GM12878 (cell line): ENCODE measurements at regions not wholly inside any gene's neighbourhood (a gene's known extent, or its start where the extent isn't known, plus 50 kb on each side); places are given as distances from the start of the nearest gene placed in this dataset.

Experiments
- ATAC-seq: fragments of 200-7000 bp; cut with Tn5 transposase; 3 replicates; pipeline ENCODE4 v1.9.1; 2020; ENCODE audit warnings: mild to moderate bottlenecking, moderate library complexity
- BruUV-seq: library from RNA; stranded (reverse); fragments of 400-500 nt; replicated peaks from 2 replicates; lab custom pipeline; 2021; lab: Mats Ljungman, UMichigan
- CTCF ChIA-PET: fragments of 300-600 bp; sonication (Branson Sonifier 250); formaldehyde crosslinking; extraction: SDS; loops from one replicate; lab custom pipeline; 2021; ENCODE audit warnings: inconsistent platforms; lab: Yijun Ruan, JAX
- POLR2A ChIA-PET: fragments of 350-600 bp; formaldehyde crosslinking; extraction: SDS; loops from one replicate; lab custom pipeline; 2021; ENCODE audit warnings: inconsistent platforms; lab: Charles Lee
- RAD21 ChIA-PET: fragments of 300-600 bp; sonication (Branson Sonifier 250); formaldehyde crosslinking; loops from one replicate; lab custom pipeline; 2023; ENCODE audit warnings: antibody characterized with exemption; ENCODE audit not compliant: unreplicated experiment; lab: Charles Lee
- SMC1A ChIA-PET: fragments of 300-600 bp; sonication (Branson Sonifier 250); formaldehyde crosslinking; loops from one replicate; lab custom pipeline; 2023; ENCODE audit not compliant: unreplicated experiment, uncharacterized antibody; lab: Charles Lee
- DNase-seq: peaks from one replicate; pipeline ENCODE4 v3.0.0-alpha.2; 2011; ENCODE audit warnings: low read depth, low spot score
- FAIRE-seq: peaks from 3 replicates; lab custom pipeline; 2011; peaks lifted over from hg19 to GRCh38; lab: Jason Lieb, UNC
- H2AFZ ChIP-seq: 2 replicates; pipeline ENCODE4 v1.6.0; 2011; ENCODE audit warnings: low read depth, low read length, control low read depth; ENCODE audit not compliant: control insufficient read depth
- H3K27ac ChIP-seq: 2 replicates; pipeline ENCODE4 v1.5.1; 2011; ENCODE audit warnings: control low read depth; ENCODE audit not compliant: control insufficient read depth, insufficient read depth
- H3K27me3 ChIP-seq, 2 experiments: replicated peaks in 1 of 2; 2 replicates each; pipeline versions ENCODE4 v1.6.0 to v1.6.1; 2011; ENCODE audit warnings: low read length in 1 of 2; ENCODE audit not compliant: control insufficient read depth in 2 of 2, insufficient read depth in 2 of 2
- H3K36me3 ChIP-seq, 2 experiments: 2 replicates each; pipeline ENCODE4 v1.5.1; 2011; ENCODE audit warnings: low read length in 1 of 2; ENCODE audit not compliant: control insufficient read depth in 2 of 2, insufficient read depth in 2 of 2
- H3K4me1 ChIP-seq: 2 replicates; pipeline ENCODE4 v1.6.1; 2011; ENCODE audit warnings: mild to moderate bottlenecking, low read length, moderate library complexity, mixed read lengths; ENCODE audit not compliant: control insufficient read depth, insufficient read depth
- H3K4me2 ChIP-seq: 2 replicates; pipeline ENCODE4 v1.6.0; 2011; ENCODE audit warnings: control low read depth; ENCODE audit not compliant: control insufficient read depth, insufficient read depth
- H3K4me3 ChIP-seq: fragments of 200-600 bp; sonication (generic); 2 replicates; pipeline ENCODE4 v1.5.1; 2016
- H3K79me2 ChIP-seq: 2 replicates; pipeline ENCODE4 v1.6.0; 2011; ENCODE audit warnings: low read length; ENCODE audit not compliant: control insufficient read depth, insufficient read depth
- H3K9ac ChIP-seq: 2 replicates; pipeline ENCODE4 v1.8.0; 2011; ENCODE audit warnings: low read length, control low read depth, mixed read lengths; ENCODE audit not compliant: control insufficient read depth, insufficient read depth
- H3K9me3 ChIP-seq: replicated peaks from 3 replicates; pipeline ENCODE4 v1.5.1; 2011; ENCODE audit warnings: mild to moderate bottlenecking, low read length; ENCODE audit not compliant: control insufficient read depth, insufficient read depth
- H4K20me1 ChIP-seq: 2 replicates; pipeline ENCODE4 v1.6.0; 2011; ENCODE audit not compliant: control insufficient read depth, insufficient read depth
- BRCA1 ChIP-seq: IDR thresholded peaks from 2 replicates; pipeline ENCODE4 v1.6.1; 2011; ENCODE audit warnings: low read depth, low read length, improper control_type of control experiment
- CBFB ChIP-seq: IDR thresholded peaks from 2 replicates; pipeline ENCODE4 v1.6.1; 2016; ENCODE audit warnings: antibody characterized with exemption, low read depth
- CEBPB ChIP-seq, 2 experiments: fragments of 150-350 bp in 1 of 2; IDR thresholded peaks; 2 replicates each; pipeline ENCODE4 v1.6.1; 2012 to 2014; ENCODE audit warnings: low read depth in 2 of 2, low read length in 2 of 2, borderline replicate concordance in 1 of 2, inconsistent platforms in 1 of 2
- EP300 ChIP-seq, 2 experiments: fragments of 150-350 bp in 1 of 2; IDR thresholded peaks; 2 replicates each; pipeline ENCODE4 v1.6.1; 2011 to 2012; ENCODE audit warnings: low read depth in 2 of 2, low read length in 2 of 2, borderline replicate concordance in 1 of 2, improper control_type of control experiment in 1 of 2, inconsistent platforms in 1 of 2; ENCODE audit not compliant: control insufficient read depth in 1 of 2
- IKZF2 ChIP-seq, 2 experiments: fragments of 450-650 bp; IDR thresholded peaks; 2 replicates each; pipeline ENCODE4 v1.6.1; 2017; ENCODE audit warnings: mild to moderate bottlenecking in 2 of 2, moderate library complexity in 2 of 2
- MYB ChIP-seq: fragments of 150-350 bp; IDR thresholded peaks from 2 replicates; pipeline ENCODE4 v1.6.1; 2014; ENCODE audit warnings: mild to moderate bottlenecking, low read depth, low read length, borderline replicate concordance
- PML ChIP-seq: IDR thresholded peaks from 2 replicates; pipeline ENCODE4 v1.6.1; 2012; ENCODE audit warnings: low read length, inconsistent platforms
- STAT1 ChIP-seq: fragments of 450-650 bp; conservative IDR thresholded peaks from 2 replicates; pipeline ENCODE4 v1.6.1; 2014; ENCODE audit warnings: antibody characterized with exemption, mild to moderate bottlenecking
- TCF12 ChIP-seq: IDR thresholded peaks from 2 replicates; pipeline ENCODE4 v1.6.1; 2011; ENCODE audit warnings: low read depth, mild to moderate bottlenecking, low read length
- YY1 ChIP-seq: IDR thresholded peaks from 2 replicates; pipeline ENCODE4 v1.6.1; 2011; ENCODE audit warnings: low read depth, mild to moderate bottlenecking, low read length
- ZBTB4 ChIP-seq: fragments of 450-650 bp; formaldehyde crosslinking; IDR thresholded peaks from 2 replicates; pipeline ENCODE4 v1.4.0; 2022; ENCODE audit warnings: mild to moderate bottlenecking, moderate library complexity
- ZNF384 ChIP-seq: IDR thresholded peaks from 2 replicates; pipeline ENCODE4 v1.6.1; 2012; ENCODE audit warnings: low read depth, mild to moderate bottlenecking, low read length, improper control_type of control experiment, borderline replicate concordance
- ZSCAN29 ChIP-seq: fragments of 450-650 bp; IDR thresholded peaks from 2 replicates; pipeline ENCODE4 v1.6.1; 2017; ENCODE audit warnings: mild to moderate bottlenecking, moderate library complexity
- WGBS: methylation state at CpG from one replicate; pipeline ENCODE4 v1.1.6; 2016; ENCODE audit warnings: low lambda C conversion rate; ENCODE audit not compliant: insufficient replicate concordance, insufficient coverage; ENCODE audit errors: missing lambda C conversion rate; 5-methylcytosine and 5-hydroxymethylcytosine counted together
- in situ Hi-C: fragments of 300-500 bp; cut with MboI; formaldehyde crosslinking; loops from 9 replicates; pipeline ENCODE4 v1.14.3; 2018; ENCODE audit warnings: mixed read lengths
- intact Hi-C: fragments of 100-400 bp; cut with micrococcal nuclease; formaldehyde crosslinking; loops from one replicate; pipeline ENCODE4 v1.14.2; 2022; ENCODE audit not compliant: unreplicated experiment
- TF ChIP-seq, protein P1 (sequence below): fragments of 450-650 bp; IDR thresholded peaks from 2 replicates; pipeline ENCODE4 v1.6.1; 2017; ENCODE audit warnings: low read depth, mild to moderate bottlenecking, moderate library complexity
- TF ChIP-seq, protein P2 (sequence below): IDR thresholded peaks from 2 replicates; pipeline ENCODE4 v1.6.1; 2012; ENCODE audit warnings: low read depth, low read length, improper control_type of control experiment
- TF ChIP-seq, protein P3 (sequence below): IDR thresholded peaks from 2 replicates; pipeline ENCODE4 v1.6.1; 2011; ENCODE audit warnings: mild to moderate bottlenecking, low read depth, low read length, moderate library complexity; ENCODE audit not compliant: insufficient replicate concordance

GRCh38 chr17:77771998-77772397 is 186.5 kb upstream of the TNRC6C start:
- in situ Hi-C loops (loop anchor here (5.0 kb wide), 1 partner anchor 245 kb away; no protein-coding TSS in a partner anchor), intact Hi-C loops (loop anchor here (1.0 to 2.0 kb wide), 2 partner anchors 229 to 242 kb away; no protein-coding TSS in a partner anchor)
- WGBS, result 24% methylated on average over 5 of the region's 5 CpGs
- Histone ChIP-seq H3K27ac (no peak overlapping the region), H3K79me2 (no peaks in the 10 kb centered on the region), H3K9me3 (no peaks in the 10 kb centered on the region), H4K20me1 (0 out of 2 replicates have a peak, but pooled peaks cover 4% of the 10 kb centered on the region), H3K27me3 (no peaks in the 10 kb centered on the region), H3K4me1 (no peaks in the 10 kb centered on the region)
- SMC1A ChIA-PET, result interaction anchor here (0.9 to 3.8 kb wide), 3 partner anchors 114 to 242 kb away, joined by 3 to 25 read pairs (median 4); no protein-coding TSS in a partner anchor
- RAD21 ChIA-PET, result interaction anchor here (1.0 to 3.1 kb wide), 4 partner anchors 186 to 247 kb away, joined by 3 to 9 read pairs (median 7); partner anchors contain the start of gene TNRC6C
- no peak for TF ChIP-seq TCF12
- TF ChIP-seq STAT1, result no peak
- TF ChIP-seq CEBPB (IDR thresholded peaks at IDR 0.05; ENCODE audit: borderline replicate concordance in 1 of 2, low read depth in 2 of 2, low read length in 2 of 2), result no peak
- TF ChIP-seq ZNF384, result no peak
- no peak for TF ChIP-seq ZSCAN29
- TF ChIP-seq, protein P1, sequence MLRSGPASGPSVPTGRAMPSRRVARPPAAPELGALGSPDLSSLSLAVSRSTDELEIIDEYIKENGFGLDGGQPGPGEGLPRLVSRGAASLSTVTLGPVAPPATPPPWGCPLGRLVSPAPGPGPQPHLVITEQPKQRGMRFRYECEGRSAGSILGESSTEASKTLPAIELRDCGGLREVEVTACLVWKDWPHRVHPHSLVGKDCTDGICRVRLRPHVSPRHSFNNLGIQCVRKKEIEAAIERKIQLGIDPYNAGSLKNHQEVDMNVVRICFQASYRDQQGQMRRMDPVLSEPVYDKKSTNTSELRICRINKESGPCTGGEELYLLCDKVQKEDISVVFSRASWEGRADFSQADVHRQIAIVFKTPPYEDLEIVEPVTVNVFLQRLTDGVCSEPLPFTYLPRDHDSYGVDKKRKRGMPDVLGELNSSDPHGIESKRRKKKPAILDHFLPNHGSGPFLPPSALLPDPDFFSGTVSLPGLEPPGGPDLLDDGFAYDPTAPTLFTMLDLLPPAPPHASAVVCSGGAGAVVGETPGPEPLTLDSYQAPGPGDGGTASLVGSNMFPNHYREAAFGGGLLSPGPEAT, result no peak
- no peak for TF ChIP-seq EP300 (IDR thresholded peaks at IDR 0.05; ENCODE audit: borderline replicate concordance in 1 of 2, control insufficient read depth in 1 of 2, low read depth in 2 of 2, low read length in 2 of 2)
- no peak for TF ChIP-seq PML
- no peak for TF ChIP-seq ZBTB4 (CRISPR knock-in tag)
- TF ChIP-seq YY1, result no peak
- TF ChIP-seq, protein P2, sequence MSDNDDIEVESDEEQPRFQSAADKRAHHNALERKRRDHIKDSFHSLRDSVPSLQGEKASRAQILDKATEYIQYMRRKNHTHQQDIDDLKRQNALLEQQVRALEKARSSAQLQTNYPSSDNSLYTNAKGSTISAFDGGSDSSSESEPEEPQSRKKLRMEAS, result no peak
- no peak for TF ChIP-seq BRCA1
- TF ChIP-seq CBFB, result no peak
- TF ChIP-seq MYB, result no peak
- no peak for TF ChIP-seq IKZF2 (IDR thresholded peaks at IDR 0.05)
- TF ChIP-seq, protein P3, sequence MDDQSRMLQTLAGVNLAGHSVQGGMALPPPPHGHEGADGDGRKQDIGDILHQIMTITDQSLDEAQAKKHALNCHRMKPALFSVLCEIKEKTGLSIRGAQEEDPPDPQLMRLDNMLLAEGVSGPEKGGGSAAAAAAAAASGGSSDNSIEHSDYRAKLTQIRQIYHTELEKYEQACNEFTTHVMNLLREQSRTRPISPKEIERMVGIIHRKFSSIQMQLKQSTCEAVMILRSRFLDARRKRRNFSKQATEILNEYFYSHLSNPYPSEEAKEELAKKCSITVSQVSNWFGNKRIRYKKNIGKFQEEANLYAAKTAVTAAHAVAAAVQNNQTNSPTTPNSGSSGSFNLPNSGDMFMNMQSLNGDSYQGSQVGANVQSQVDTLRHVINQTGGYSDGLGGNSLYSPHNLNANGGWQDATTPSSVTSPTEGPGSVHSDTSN, result no peak
- TF ChIP-seq, all 136 proteins: peak for 0
- H3K4me3 ChIP-seq, result no peak overlapping the region
- ChIA-PET CTCF (interaction anchor here (0.6 to 7.1 kb wide), 5 partner anchors 144 to 247 kb away, joined by 3 to 111 read pairs (median 5); no protein-coding TSS in a partner anchor), POLR2A (no interaction called here)
- FAIRE-seq (no peak), DNase-seq (no peak), ATAC-seq (no peak)
- no peak overlapping the region for H3K4me2 ChIP-seq
- H3K36me3 ChIP-seq, result no peaks in the 10 kb centered on the region
- no peak overlapping the region for H3K9ac ChIP-seq
- BruUV-seq, result no TSS peak
- H2AFZ ChIP-seq, result no peak overlapping the region
